Frontal cortex (tissue), 4 donors: ENCODE measurements at regions not wholly inside any gene's neighbourhood (a gene's known extent, or its start where the extent isn't known, plus 50 kb on each side); places are given as distances from the start of the nearest gene placed in this dataset. TPM values are rescaled to one million over a fixed set of nuclear protein-coding genes. Genes with fewer than 3 reads are reported as not detected.
"Not testable (repeated sequence)": the region's sequence is repeated elsewhere in the genome, so short reads cannot be mapped to it uniquely, and the experiment has no call there.

Experiments
- DNase-seq, 2 donors: peaks; one replicate each; pipeline ENCODE4 v3.0.0; 2012; ENCODE audit warnings: low spot score in 2 of 2
- FAIRE-seq: peaks from 2 replicates; lab custom pipeline; 2012; peaks lifted over from hg19 to GRCh38; lab: Jason Lieb, UNC
- small RNA-seq: library from RNA; depleted of rRNA; stranded (forward); fragments of <200 nt; gene quantifications from one replicate; pipeline ENCODE3, GENCODE V24; 2014
- donor health status: control.
- donor health status: control.
- donor health status: control.

DNA sequence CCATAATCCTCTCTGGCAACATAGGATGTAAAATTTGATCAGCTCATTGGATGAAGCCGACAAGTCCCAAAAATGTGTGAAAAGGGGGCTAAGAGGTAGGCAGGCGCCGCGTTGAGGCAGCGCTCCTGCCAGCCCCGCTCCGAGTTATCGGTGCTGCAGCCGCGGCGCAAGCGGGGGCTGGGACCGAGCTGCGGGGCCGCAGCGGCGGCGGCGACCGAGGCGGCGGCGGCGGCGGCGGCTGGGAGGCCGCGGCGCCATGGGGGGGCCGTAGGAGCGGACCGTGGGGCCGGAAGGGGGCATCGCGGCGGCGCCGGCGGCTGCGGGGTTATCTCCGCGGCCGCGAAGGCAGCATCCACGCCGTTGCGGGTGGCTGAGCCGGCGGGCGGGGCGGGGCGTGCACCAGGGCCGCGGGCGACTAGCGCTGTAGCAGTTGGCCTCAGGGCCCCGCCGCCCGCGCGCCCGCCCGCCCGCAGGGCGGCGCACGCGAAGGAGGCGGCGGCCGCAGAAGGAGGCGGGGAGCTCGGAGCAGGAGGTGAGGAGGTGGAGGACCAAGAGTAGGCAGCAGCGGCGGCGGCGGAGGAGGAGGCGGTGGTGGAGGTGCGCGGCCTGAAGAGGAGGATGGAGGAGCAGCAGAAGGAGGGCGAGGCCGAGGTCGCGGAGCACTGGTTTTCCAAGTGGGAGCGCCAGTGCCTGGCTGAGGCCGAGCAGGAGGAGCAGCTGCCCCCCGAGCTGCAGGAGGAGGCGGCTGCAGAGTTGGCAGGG lies 126.0 kb upstream of the CXorf66 start:
- FAIRE-seq: no peak
- DNase-seq: peak; percentile 32 to 45

DNA sequence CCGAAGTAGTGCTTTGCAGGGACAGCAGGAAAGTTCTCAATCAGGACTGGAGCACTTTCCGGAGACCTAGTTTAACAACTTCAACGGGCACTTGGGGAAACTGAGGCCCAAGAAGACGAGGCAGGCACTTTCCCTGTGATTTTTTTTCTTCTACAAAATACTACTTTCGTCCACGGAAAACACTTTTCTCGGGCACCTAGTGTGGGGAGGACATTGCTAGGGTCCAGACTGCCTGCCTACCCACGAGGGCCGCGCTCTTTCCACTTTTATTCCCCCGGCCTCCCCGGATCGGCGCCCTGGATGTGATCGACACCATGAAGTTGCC lies 125.4 kb upstream of the CXorf66 start:
- FAIRE-seq (no peak), DNase-seq (no peak)

DNA sequence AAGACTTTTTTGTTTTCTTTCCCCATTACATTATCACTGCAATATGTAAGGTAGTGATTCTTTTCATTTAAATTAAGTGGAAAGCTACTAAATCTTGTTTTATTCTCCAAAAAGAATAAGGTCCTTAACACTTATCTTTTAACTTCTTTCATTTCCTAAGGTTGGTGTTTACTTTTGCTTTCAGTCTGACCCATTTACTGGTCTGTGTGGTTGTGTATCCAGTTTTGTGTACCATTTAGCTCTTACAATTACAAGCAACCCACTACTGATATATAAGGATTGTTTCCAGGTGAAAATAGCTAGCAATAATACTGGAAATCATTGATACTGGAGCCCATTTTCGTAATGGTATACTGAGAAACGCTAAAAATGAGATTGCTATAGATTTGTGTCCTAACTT lies 123.1 kb upstream of the CXorf66 start:
- DNase-seq (no peak), FAIRE-seq (no peak)

- FAIRE-seq: no peak
- no peak for DNase-seq
Observed at GRCh38 chrX:140087875-140088274, 122.6 kb upstream of the CXorf66 start.

DNA sequence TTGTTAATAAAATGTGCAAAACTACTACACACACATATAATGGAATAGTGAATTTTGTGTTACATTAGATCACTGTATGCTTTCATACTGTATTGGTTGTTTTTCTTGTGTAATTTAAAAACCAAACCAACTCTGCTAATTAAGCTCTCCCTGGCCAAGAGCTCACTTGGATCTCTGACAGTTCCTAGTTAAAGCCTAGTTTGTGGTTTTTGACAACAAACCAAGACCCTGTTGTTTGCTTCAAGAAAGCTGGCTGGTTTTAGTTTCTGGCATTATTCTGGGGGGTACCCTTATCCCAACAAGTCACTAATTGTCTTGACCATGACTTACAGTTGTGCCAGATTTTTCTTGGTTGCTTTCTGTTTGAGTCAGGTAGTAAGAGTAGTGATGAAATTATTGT lies 121.4 kb upstream of the CXorf66 start:
- no peak for DNase-seq

GRCh38 chrX:140074851-140075250 lies 109.5 kb upstream of the CXorf66 start:
- not testable (repeated sequence) for FAIRE-seq, DNase-seq

More for the DNA sequence above, 121.4 kb upstream of the CXorf66 start:
- no peak for FAIRE-seq

- DNase-seq (no peak), FAIRE-seq (no peak)
Observed at GRCh38 chrX:140071037-140071436, 105.7 kb upstream of the CXorf66 start.

GRCh38 chrX:140065961-140066662 lies 100.8 kb upstream of the CXorf66 start:
- no peak for FAIRE-seq
- DNase-seq: no peak

GRCh38 chrX:140064993-140065392 lies 99.7 kb upstream of the CXorf66 start:
- FAIRE-seq (no peak), DNase-seq (no peak)

- DNase-seq: peak in 1 of 2 donors; percentile 35
- no peak for FAIRE-seq
Observed at GRCh38 chrX:140057001-140057411, 91.7 kb upstream of the CXorf66 start.

GRCh38 chrX:140053846-140054245 lies 88.5 kb upstream of the CXorf66 start:
- no peak for FAIRE-seq
- no peak for DNase-seq

DNA sequence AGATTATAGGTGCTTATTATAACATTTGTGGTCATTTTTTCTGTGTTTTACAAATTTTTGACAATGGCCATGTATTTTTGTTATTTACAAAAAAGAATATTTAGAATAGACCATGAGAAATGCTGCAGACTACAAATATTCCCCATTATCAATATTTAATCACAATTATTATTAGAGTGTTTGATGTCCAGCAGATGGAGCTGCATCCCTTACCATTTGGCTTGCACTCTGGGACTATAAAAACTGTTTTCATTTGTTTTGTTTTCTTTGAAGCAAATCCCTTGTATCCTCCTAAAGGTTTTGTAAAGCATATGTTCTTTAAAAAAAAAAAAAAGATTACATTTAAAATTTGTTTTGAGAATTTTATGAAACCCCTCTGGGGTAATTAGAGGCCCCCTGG lies 85.6 kb upstream of the CXorf66 start:
- DNase-seq (no peak), FAIRE-seq (peak; percentile 26)

DNA sequence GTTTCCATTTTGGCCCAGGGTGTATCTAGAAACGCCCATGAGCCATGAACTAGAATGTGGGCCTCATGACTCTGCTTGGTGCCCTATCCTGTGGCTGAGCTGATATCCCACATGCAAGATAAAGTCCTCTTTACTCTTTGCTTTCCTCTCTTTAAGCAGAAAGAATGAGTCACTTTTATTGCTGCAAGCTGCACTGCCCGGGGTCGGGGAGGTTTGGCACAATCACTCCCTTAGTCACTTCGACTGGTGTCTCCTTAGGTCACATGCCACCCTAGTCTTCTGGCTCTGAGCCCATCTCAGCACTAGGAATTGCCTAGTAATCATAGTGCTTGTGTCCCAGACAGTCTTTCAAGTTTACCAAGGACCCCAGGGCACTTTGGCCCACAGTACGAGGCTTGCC lies 75.1 kb upstream of the CXorf66 start:
- DNase-seq (no peak), FAIRE-seq (no peak)

- DNase-seq (no peak), FAIRE-seq (no peak)
Observed at GRCh38 chrX:140038842-140039241, 73.5 kb upstream of the CXorf66 start.

GRCh38 chrX:140034916-140035315 lies 69.6 kb upstream of the CXorf66 start:
- DNase-seq (no peak), FAIRE-seq (no peak)

GRCh38 chrX:140022482-140022881 lies 57.2 kb upstream of the CXorf66 start:
- no peak for DNase-seq
- FAIRE-seq: no peak

DNA sequence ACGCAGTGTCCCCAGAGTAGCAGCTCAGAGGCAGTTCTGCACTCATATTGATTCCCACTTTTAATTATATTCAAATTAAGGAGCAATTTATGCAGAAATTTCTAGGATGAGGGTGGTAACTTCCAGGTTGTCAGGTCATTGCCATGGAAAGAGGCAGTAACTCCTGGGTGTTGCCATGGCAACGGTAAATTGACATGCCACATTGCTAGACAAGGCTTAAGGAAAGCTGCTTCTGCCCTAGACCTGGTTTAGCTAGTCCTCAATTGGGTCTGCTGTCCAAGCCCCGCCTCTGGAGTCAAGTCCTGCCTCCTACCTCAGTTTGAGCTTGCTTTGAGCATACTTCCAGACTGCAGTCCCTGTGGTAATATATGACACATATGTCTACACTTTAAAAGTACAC lies 53.8 kb upstream of the CXorf66 start:
- FAIRE-seq, DNase-seq: not testable (repeated sequence)

Small RNA genes lying in the stretch of these regions (small RNA-seq; reads per million reads assigned to genes)
- not detected for gene RN7SL727P
